ENCODE measurements at regions not wholly inside any gene's neighbourhood (a gene's known extent, or its start where the extent isn't known, plus 50 kb on each side); places are given as distances from the start of the nearest gene placed in this dataset.

GRCh38 chr2:118469103-118469502, 378.3 kb downstream of the EN1 start:
- Histone ChIP-seq H3K27ac (no peak overlapping the region), H3K4me1 (no peaks in the 10 kb centered on the region), H3K4me3 (no peak overlapping the region), H3K9me3 (no peaks in the 10 kb centered on the region), H3K27me3 (peaks cover 0 to 10% (median 0%) of the 10 kb centered on the region in 4 donors), H3K36me3 (no peaks in the 10 kb centered on the region)
- intact Hi-C loops (cut with DNase I), result no loop called here
- 32 to 44% methylated on average over 6 of the region's 6 CpGs for WGBS, 2 donors
- no peak for TF ChIP-seq POLR2A (IDR thresholded peaks at IDR 0.05)
- TF ChIP-seq, protein P1, sequence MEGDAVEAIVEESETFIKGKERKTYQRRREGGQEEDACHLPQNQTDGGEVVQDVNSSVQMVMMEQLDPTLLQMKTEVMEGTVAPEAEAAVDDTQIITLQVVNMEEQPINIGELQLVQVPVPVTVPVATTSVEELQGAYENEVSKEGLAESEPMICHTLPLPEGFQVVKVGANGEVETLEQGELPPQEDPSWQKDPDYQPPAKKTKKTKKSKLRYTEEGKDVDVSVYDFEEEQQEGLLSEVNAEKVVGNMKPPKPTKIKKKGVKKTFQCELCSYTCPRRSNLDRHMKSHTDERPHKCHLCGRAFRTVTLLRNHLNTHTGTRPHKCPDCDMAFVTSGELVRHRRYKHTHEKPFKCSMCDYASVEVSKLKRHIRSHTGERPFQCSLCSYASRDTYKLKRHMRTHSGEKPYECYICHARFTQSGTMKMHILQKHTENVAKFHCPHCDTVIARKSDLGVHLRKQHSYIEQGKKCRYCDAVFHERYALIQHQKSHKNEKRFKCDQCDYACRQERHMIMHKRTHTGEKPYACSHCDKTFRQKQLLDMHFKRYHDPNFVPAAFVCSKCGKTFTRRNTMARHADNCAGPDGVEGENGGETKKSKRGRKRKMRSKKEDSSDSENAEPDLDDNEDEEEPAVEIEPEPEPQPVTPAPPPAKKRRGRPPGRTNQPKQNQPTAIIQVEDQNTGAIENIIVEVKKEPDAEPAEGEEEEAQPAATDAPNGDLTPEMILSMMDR (IDR thresholded peaks at IDR 0.05), result no peak
- DNase-seq, result no peak

DNA sequence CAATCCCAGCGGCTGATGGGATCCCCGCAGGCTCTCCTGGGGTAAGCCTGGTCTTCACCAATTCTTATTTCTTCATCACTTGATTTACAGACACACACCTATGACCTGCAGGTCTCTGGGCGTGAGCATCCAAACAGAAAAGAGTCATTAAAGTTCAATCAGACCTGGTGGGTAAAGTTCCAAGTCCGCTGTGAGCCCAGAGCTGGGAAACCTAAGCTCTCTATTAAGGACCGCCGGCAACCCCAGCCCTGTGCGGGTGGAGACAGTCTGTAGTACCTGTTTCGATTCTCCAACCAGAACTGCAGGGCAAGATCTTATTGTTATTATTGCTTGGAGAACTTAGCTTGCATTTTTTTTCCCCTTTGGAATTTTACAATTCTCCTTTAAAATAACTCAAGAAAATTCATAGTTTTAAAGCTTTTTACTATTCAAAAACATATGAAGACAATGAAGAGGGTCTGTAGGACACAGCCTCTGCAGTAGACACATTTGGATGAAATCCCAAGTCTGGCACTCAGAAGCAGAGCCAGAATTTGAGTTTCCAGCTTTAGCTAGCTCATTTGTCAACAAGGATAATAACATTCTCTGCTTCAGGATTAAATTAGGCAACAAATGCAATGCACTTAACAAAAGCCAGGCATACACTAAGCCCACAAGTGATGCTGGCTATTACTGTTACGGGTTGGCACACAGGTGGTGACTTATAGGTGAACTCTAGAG, 376.4 kb downstream of the INSIG2 start:
- H3K27ac ChIP-seq, result no peak overlapping the region
- H3K4me3 ChIP-seq, result no peak overlapping the region
- intact Hi-C loops (cut with DNase I), result no loop called here
- H3K27me3 ChIP-seq, result peaks cover 0 to 10% (median 0%) of the 10 kb centered on the region in 4 donors
- DNase-seq, result no peak
- H3K4me1 ChIP-seq, result no peaks in the 10 kb centered on the region
- TF ChIP-seq, protein P1 (IDR thresholded peaks at IDR 0.05), result no peak
- no peak for TF ChIP-seq POLR2A (IDR thresholded peaks at IDR 0.05)
- H3K9me3 ChIP-seq, result no peaks in the 10 kb centered on the region
- H3K36me3 ChIP-seq, result no peaks in the 10 kb centered on the region
- 58 to 63% methylated on average over 7 to 9 of the region's 9 CpGs for WGBS, 2 donors

- 63 to 72% methylated on average over 3 of the region's 3 CpGs for WGBS, 2 donors
- H3K4me3 ChIP-seq, result no peak overlapping the region
Observed at GRCh38 chr2:118464046-118464445, 375.8 kb downstream of the INSIG2 start.

GRCh38 chr2:118460425-118460824, 372.2 kb downstream of the INSIG2 start:
- no peak for DNase-seq
- Histone ChIP-seq H3K9me3 (no peaks in the 10 kb centered on the region), H3K27me3 (peaks cover 0 to 26% (median 0%) of the 10 kb centered on the region in 4 donors), H3K36me3 (no peaks in the 10 kb centered on the region), H3K27ac (no peak overlapping the region), H3K4me3 (no peak overlapping the region), H3K4me1 (no peaks in the 10 kb centered on the region)
- WGBS, 2 donors, result 49 to 60% methylated on average over 3 to 5 of the region's 5 CpGs
- TF ChIP-seq, protein P1 (IDR thresholded peaks at IDR 0.05), result no peak
- TF ChIP-seq POLR2A (IDR thresholded peaks at IDR 0.05), result no peak
- intact Hi-C loops (cut with DNase I), result no loop called here

More at GRCh38 chr2:118464046-118464445, 375.8 kb downstream of the INSIG2 start:
- Histone ChIP-seq H3K9me3 (no peaks in the 10 kb centered on the region), H3K4me1 (no peaks in the 10 kb centered on the region), H3K36me3 (no peaks in the 10 kb centered on the region), H3K27me3 (peaks cover 0 to 8% (median 0%) of the 10 kb centered on the region in 4 donors), H3K27ac (no peak overlapping the region)
- intact Hi-C loops (cut with DNase I), result no loop called here
- TF ChIP-seq POLR2A (IDR thresholded peaks at IDR 0.05), result no peak
- TF ChIP-seq, protein P1 (IDR thresholded peaks at IDR 0.05), result no peak
- no peak for DNase-seq

DNA sequence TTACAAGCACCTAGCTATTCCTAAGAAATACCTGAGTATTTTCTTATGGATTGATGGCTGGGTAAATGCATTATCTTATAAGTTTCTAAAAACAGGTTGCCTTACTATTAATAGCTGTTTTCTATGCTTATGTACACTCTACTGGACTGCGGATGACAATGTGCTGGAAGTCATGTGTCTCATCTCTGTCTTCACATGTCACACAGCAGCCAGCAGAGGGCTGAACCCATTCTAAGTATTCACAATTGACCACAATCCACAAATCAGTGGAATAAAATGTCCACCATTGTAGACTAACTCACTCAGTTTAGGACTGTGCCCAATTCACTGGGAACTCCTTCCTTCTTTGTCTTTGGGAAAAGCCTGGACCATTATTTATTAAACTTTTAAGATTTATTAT, 371.2 kb downstream of the INSIG2 start:
- Histone ChIP-seq H3K4me1 (no peaks in the 10 kb centered on the region), H3K36me3 (no peaks in the 10 kb centered on the region), H3K27ac (no peak overlapping the region), H3K27me3 (peaks cover 0 to 26% (median 0%) of the 10 kb centered on the region in 4 donors), H3K9me3 (no peaks in the 10 kb centered on the region), H3K4me3 (no peak overlapping the region)
- intact Hi-C loops (cut with DNase I), result no loop called here
- TF ChIP-seq, protein P1 (IDR thresholded peaks at IDR 0.05), result no peak
- TF ChIP-seq POLR2A (IDR thresholded peaks at IDR 0.05), result no peak
- no peak for DNase-seq
- 94% methylated on average over 1 of the region's 1 CpG for whole genome bisulfite sequencing, 2 donors

Measured in esophagus squamous epithelium (tissue), 5 donors.